H1 (cell line): ENCODE measurements at regions not wholly inside any gene's neighbourhood (a gene's known extent, or its start where the extent isn't known, plus 50 kb on each side); places are given as distances from the start of the nearest gene placed in this dataset.

Source experiments
- CTCF ChIA-PET: fragments of 300-600 bp; sonication (Branson Sonifier 250); formaldehyde crosslinking; loops from one replicate; lab custom pipeline; 2021; ENCODE audit not compliant: partially characterized antibody; lab: Charles Lee
- POLR2A ChIA-PET: fragments of 300-600 bp; sonication (Branson Sonifier 250); formaldehyde crosslinking; loops from one replicate; lab custom pipeline; 2021; ENCODE audit warnings: inconsistent platforms; ENCODE audit not compliant: partially characterized antibody; lab: Charles Lee
- DNase-seq, 2 experiments: peaks; one replicate each; pipeline versions ENCODE4 v3.0.0 to v3.0.0-alpha.2; 2010 to 2022; ENCODE audit warnings: low spot score in 2 of 2, low read depth in 1 of 2, mixed read lengths in 1 of 2
- FAIRE-seq: peaks from 2 replicates; lab custom pipeline; 2011; peaks lifted over from hg19 to GRCh38; lab: Jason Lieb, UNC
- H2AFZ ChIP-seq: 2 replicates; pipeline ENCODE4 v1.8.1; 2012; ENCODE audit warnings: low read length, inconsistent platforms
- H2AK5ac ChIP-seq: 2 replicates; pipeline ENCODE4 v1.6.1; 2013; ENCODE audit warnings: low read depth, low read length
- H2BK120ac ChIP-seq: replicated peaks from 2 replicates; pipeline ENCODE3; 2013; ENCODE audit warnings: low read depth, low read length, inconsistent platforms
- H2BK12ac ChIP-seq: 2 replicates; pipeline ENCODE4 v1.6.1; 2013; ENCODE audit warnings: low read depth, low read length
- H2BK15ac ChIP-seq: 2 replicates; pipeline ENCODE4 v1.6.1; 2013; ENCODE audit warnings: low read length
- H2BK20ac ChIP-seq: 2 replicates; pipeline ENCODE4 v1.6.1; 2013; ENCODE audit warnings: low read length
- H2BK5ac ChIP-seq: 2 replicates; pipeline ENCODE4 v1.6.1; 2013; ENCODE audit warnings: low read depth, low read length
- H3K14ac ChIP-seq: 2 replicates; pipeline ENCODE4 v1.6.1; 2013; ENCODE audit warnings: inconsistent platforms; ENCODE audit not compliant: insufficient read length
- H3K18ac ChIP-seq: 2 replicates; pipeline ENCODE4 v1.6.1; 2013; ENCODE audit warnings: low read length; ENCODE audit errors: extremely low read depth
- H3K23ac ChIP-seq: 2 replicates; pipeline ENCODE4 v1.6.1; 2013; ENCODE audit warnings: inconsistent platforms; ENCODE audit not compliant: insufficient read length
- H3K23me2 ChIP-seq: 2 replicates; pipeline ENCODE4 v1.6.1; 2013; ENCODE audit warnings: low read depth, low read length
- H3K27ac ChIP-seq: 2 replicates; pipeline ENCODE4 v1.6.1; 2011; ENCODE audit warnings: low read depth, low read length, inconsistent platforms
- H3K27me3 ChIP-seq, 4 experiments: replicated peaks in 1 of 4; 1 replicate in 1 of 4; 2 replicates in 3 of 4; pipeline versions ENCODE4 v1.6.1 to v1.8.1; 2011 to 2013; ENCODE audit warnings: low read length in 3 of 4, mild to moderate bottlenecking in 3 of 4, inconsistent platforms in 2 of 4, mixed read lengths in 2 of 4, moderate library complexity in 1 of 4; ENCODE audit not compliant: control insufficient read depth in 3 of 4, insufficient read depth in 3 of 4; ENCODE audit errors: extremely low read depth in 1 of 4
- H3K36me3 ChIP-seq, 4 experiments: 2 replicates each; pipeline versions ENCODE4 v1.6.1 to v1.8.1; 2011 to 2013; ENCODE audit warnings: mild to moderate bottlenecking in 4 of 4, low read length in 3 of 4, moderate library complexity in 2 of 4, control low read depth in 1 of 4, inconsistent platforms in 1 of 4; ENCODE audit not compliant: insufficient read depth in 4 of 4, control insufficient read depth in 2 of 4
- H3K4ac ChIP-seq: replicated peaks from 2 replicates; pipeline ENCODE3; 2013; ENCODE audit warnings: low read length, low read depth, mixed read lengths, inconsistent platforms; ENCODE audit not compliant: insufficient read length
- H3K4me1 ChIP-seq, 4 experiments: replicated peaks in 1 of 4; 1 replicate in 1 of 4; 2 replicates in 3 of 4; pipeline versions ENCODE4 v1.6.1 to v1.8.1; 2011 to 2013; ENCODE audit warnings: low read length in 3 of 4, inconsistent platforms in 2 of 4, mixed read lengths in 1 of 4; ENCODE audit not compliant: insufficient read depth in 4 of 4, control insufficient read depth in 3 of 4
- H3K4me2 ChIP-seq, 2 experiments: 2 replicates each; pipeline versions ENCODE4 v1.6.1 to v1.8.1; 2011 to 2013; ENCODE audit warnings: low read depth in 2 of 2, low read length in 2 of 2, control low read depth in 1 of 2, inconsistent platforms in 1 of 2, mild to moderate bottlenecking in 1 of 2; ENCODE audit not compliant: insufficient read depth in 1 of 2
- H3K4me3 ChIP-seq, 4 experiments: fragments of 200-600, 300-600 bp in 1 of 4; sonication (generic), shearing (Covaris generic), sonication (Bioruptor Twin) in 1 of 4; 2 replicates each; pipeline versions ENCODE4 v1.5.1 to v1.8.1; 2011 to 2016; ENCODE audit warnings: low read length in 4 of 4, low read depth in 3 of 4, control low read depth in 2 of 4, inconsistent platforms in 2 of 4, mild to moderate bottlenecking in 2 of 4, mixed read lengths in 1 of 4, moderate library complexity in 1 of 4; ENCODE audit not compliant: insufficient read depth in 2 of 4; ENCODE audit errors: extremely low read depth in 1 of 4
- H3K56ac ChIP-seq: replicated peaks from 2 replicates; pipeline ENCODE3; 2013; ENCODE audit warnings: low read depth, mild to moderate bottlenecking, mixed read lengths, low read length, inconsistent platforms; ENCODE audit not compliant: insufficient read length
- H3K79me1 ChIP-seq: 2 replicates; pipeline ENCODE4 v1.6.1; 2013; ENCODE audit warnings: low read depth, low read length, control low read depth
- H3K79me2 ChIP-seq, 2 experiments: 2 replicates each; pipeline versions ENCODE4 v1.6.1 to v1.8.1; 2012 to 2013; ENCODE audit warnings: low read length in 2 of 2, mild to moderate bottlenecking in 2 of 2, inconsistent platforms in 1 of 2; ENCODE audit not compliant: insufficient read depth in 2 of 2, control insufficient read depth in 1 of 2
- H3K9ac ChIP-seq, 4 experiments: replicated peaks in 1 of 4; 1 replicate in 1 of 4; 2 replicates in 3 of 4; pipeline versions ENCODE4 v1.6.1 to v1.8.1; 2011 to 2013; ENCODE audit warnings: low read depth in 3 of 4, low read length in 3 of 4, control low read depth in 2 of 4, mild to moderate bottlenecking in 2 of 4, moderate library complexity in 2 of 4, inconsistent platforms in 1 of 4; ENCODE audit errors: extremely low read depth in 1 of 4
- H3K9me3 ChIP-seq, 2 experiments: 2 replicates each; pipeline versions ENCODE4 v1.6.1 to v1.8.1; 2012 to 2013; ENCODE audit warnings: mild to moderate bottlenecking in 2 of 2, moderate library complexity in 2 of 2, control low read depth in 1 of 2, inconsistent platforms in 1 of 2, low read depth in 1 of 2, low read length in 1 of 2, mixed read lengths in 1 of 2; ENCODE audit not compliant: insufficient read depth in 2 of 2
- H4K20me1 ChIP-seq, 2 experiments: replicated peaks in 1 of 2; 2 replicates each; pipeline versions ENCODE3 to v1.8.1; 2011 to 2013; ENCODE audit warnings: inconsistent platforms in 2 of 2, low read length in 2 of 2, mild to moderate bottlenecking in 1 of 2; ENCODE audit not compliant: insufficient read depth in 2 of 2, control insufficient read depth in 1 of 2
- H4K5ac ChIP-seq: 2 replicates; pipeline ENCODE4 v1.6.1; 2013; ENCODE audit warnings: low read length, low read depth, mixed read lengths, inconsistent platforms; ENCODE audit not compliant: insufficient read length
- H4K8ac ChIP-seq: 2 replicates; pipeline ENCODE4 v1.8.0; 2013; ENCODE audit warnings: mild to moderate bottlenecking, moderate library complexity, low read length, inconsistent platforms; ENCODE audit not compliant: insufficient read depth; ENCODE audit errors: extremely low read depth
- H4K91ac ChIP-seq: replicated peaks from 2 replicates; pipeline ENCODE3; 2013; ENCODE audit warnings: low read length, mixed read lengths, inconsistent platforms; ENCODE audit not compliant: insufficient read length
- ASH2L ChIP-seq: fragments of 200-600, 300-600 bp; sonication (generic); IDR thresholded peaks from one replicate; pipeline ENCODE4 v1.7.1; 2017; ENCODE audit warnings: low read length
- BACH1 ChIP-seq: IDR thresholded peaks from 2 replicates; pipeline ENCODE4 v1.6.1; 2012; ENCODE audit warnings: low read length, improper control_type of control experiment
- CBX8 ChIP-seq: fragments of 300-800, 300-1000 bp; sonication (generic); IDR thresholded peaks from 2 replicates; pipeline ENCODE4 v1.7.1; 2016; ENCODE audit warnings: low read depth, low read length, borderline replicate concordance
- GABPA ChIP-seq: IDR thresholded peaks from 2 replicates; pipeline ENCODE4 v1.6.1; 2011; ENCODE audit warnings: mild to moderate bottlenecking, low read length, moderate library complexity, borderline replicate concordance; ENCODE audit not compliant: insufficient read depth
- GTF2F1 ChIP-seq: IDR thresholded peaks from 2 replicates; pipeline ENCODE4 v1.6.1; 2012; ENCODE audit warnings: low read depth, low read length, improper control_type of control experiment, borderline replicate concordance
- NANOG ChIP-seq: IDR thresholded peaks from 2 replicates; pipeline ENCODE4 v1.6.1; 2011; ENCODE audit warnings: low read length, low read depth, mild to moderate bottlenecking, inconsistent platforms; ENCODE audit not compliant: insufficient read depth, poor library complexity, severe bottlenecking
- RBBP5 ChIP-seq: IDR thresholded peaks from 2 replicates; pipeline ENCODE4 v1.7.1; 2012; ENCODE audit warnings: low read depth, mild to moderate bottlenecking, inconsistent platforms, low read length, moderate library complexity, borderline replicate concordance
- RFX5 ChIP-seq: IDR thresholded peaks from 2 replicates; pipeline ENCODE4 v1.6.1; 2011; ENCODE audit warnings: low read depth, low read length, improper control_type of control experiment, borderline replicate concordance
- SAP30 ChIP-seq: fragments of 300-600 bp; sonication (generic); IDR thresholded peaks from 2 replicates; pipeline ENCODE4 v1.7.1; 2012; ENCODE audit warnings: low read length, moderate library complexity, mild to moderate bottlenecking, inconsistent platforms; ENCODE audit not compliant: insufficient read depth, insufficient replicate concordance
- SIN3A ChIP-seq, 2 experiments: IDR thresholded peaks in 1 of 2; conservative IDR thresholded peaks in 1 of 2; 2 replicates each; pipeline ENCODE4 v1.6.1; 2011 to 2012; ENCODE audit warnings: low read length in 2 of 2, improper control_type of control experiment in 1 of 2, low read depth in 1 of 2, mild to moderate bottlenecking in 1 of 2
- SIRT6 ChIP-seq: IDR thresholded peaks from one replicate; pipeline ENCODE4 v1.7.1; 2012; ENCODE audit warnings: low read length, inconsistent platforms
- SP4 ChIP-seq: IDR thresholded peaks from 2 replicates; pipeline ENCODE4 v1.6.1; 2012; ENCODE audit warnings: low read length, inconsistent platforms
- SRF ChIP-seq: IDR thresholded peaks from 2 replicates; pipeline ENCODE4 v1.6.1; 2011; ENCODE audit warnings: mild to moderate bottlenecking, low read depth, low read length, moderate library complexity
- USF2 ChIP-seq: IDR thresholded peaks from 2 replicates; pipeline ENCODE4 v1.6.1; 2011; ENCODE audit warnings: low read length, improper control_type of control experiment
- WGBS, 2 experiments: shearing (Covaris generic) in 1 of 2; methylation state at CpG; one replicate each; pipeline versions ENCODE4 v1.1.6 to v1.1.7; 2013 to 2015; ENCODE audit warnings: low lambda C conversion rate in 2 of 2, mixed read lengths in 2 of 2, inconsistent platforms in 1 of 2, low coverage in 1 of 2, missing lambda C conversion rate in 1 of 2; ENCODE audit not compliant: insufficient replicate concordance in 2 of 2, insufficient coverage in 1 of 2, insufficient read length in 1 of 2; ENCODE audit errors: extremely low coverage in 1 of 2, missing lambda C conversion rate in 1 of 2; 5-methylcytosine and 5-hydroxymethylcytosine counted together

GRCh38 chr11:24406980-24407379 lies 89.9 kb upstream of the LUZP2 start:
- Histone ChIP-seq H3K9me3 (no peaks in the 10 kb centered on the region), H3K56ac (no peak overlapping the region), H3K27me3 (no peaks in the 10 kb centered on the region), H3K79me1 (no peaks in the 10 kb centered on the region), H3K4me3 (no peak overlapping the region), H3K4me1 (no peaks in the 10 kb centered on the region; a peak in 1 of 7 replicates), H2BK15ac (no peak overlapping the region), H2AK5ac (no peak overlapping the region), H3K23me2 (no peaks in the 10 kb centered on the region), H4K5ac (no peak overlapping the region), H2BK12ac (no peak overlapping the region), H3K27ac (no peak overlapping the region), H4K8ac (no peak overlapping the region), H4K20me1 (no peaks in the 10 kb centered on the region), H2AFZ (peak overlapping the region; percentile 63; the same call in 1 of the 2 replicates), H3K4me2 (no peak overlapping the region), H3K14ac (no peak overlapping the region), H3K23ac (no peak overlapping the region), H4K91ac (no peak overlapping the region), H3K79me2 (no peaks in the 10 kb centered on the region), H2BK20ac (no peak overlapping the region), H3K18ac (no peak overlapping the region), H3K36me3 (no peaks in the 10 kb centered on the region), H3K4ac (no peak overlapping the region), H3K9ac (no peak overlapping the region), H2BK120ac (no peak overlapping the region), H2BK5ac (no peak overlapping the region)
- FAIRE-seq (no peak), DNase-seq (no peak)
- 97% methylated on average over 9 of the region's 9 CpGs; no CpG with 5 or more reads in 1 of the 2 experiments for WGBS, 2 experiments
- ChIA-PET POLR2A (no interaction called here), CTCF (interaction anchor here (0.9 to 1.0 kb wide), 2 partner anchors 8 to 548 kb away, joined by 3 read pairs; no protein-coding TSS in a partner anchor)
- TF ChIP-seq NANOG (no peak), SIN3A (conservative IDR thresholded peaks at IDR 0.05 in 1 of 2, IDR thresholded peaks at IDR 0.05 in 1 of 2; ENCODE audit: low read depth in 1 of 2, low read length in 2 of 2) (no peak), RBBP5 (no peak), BACH1 (no peak), ASH2L (no peak), RFX5 (no peak), GTF2F1 (no peak), SIRT6 (no peak), SP4 (no peak), SRF (no peak), USF2 (no peak), CBX8 (no peak), GABPA (no peak), SAP30 (no peak)
